Renal cortical epithelial cell (primary cell): ENCODE measurements at regions not wholly inside any gene's neighbourhood (a gene's known extent, or its start where the extent isn't known, plus 50 kb on each side); places are given as distances from the start of the nearest gene placed in this dataset.

Experiments used
- DNase-seq: peaks from one replicate; pipeline ENCODE4 v3.0.0-alpha.2; 2011; ENCODE audit warnings: low read depth

DNA sequence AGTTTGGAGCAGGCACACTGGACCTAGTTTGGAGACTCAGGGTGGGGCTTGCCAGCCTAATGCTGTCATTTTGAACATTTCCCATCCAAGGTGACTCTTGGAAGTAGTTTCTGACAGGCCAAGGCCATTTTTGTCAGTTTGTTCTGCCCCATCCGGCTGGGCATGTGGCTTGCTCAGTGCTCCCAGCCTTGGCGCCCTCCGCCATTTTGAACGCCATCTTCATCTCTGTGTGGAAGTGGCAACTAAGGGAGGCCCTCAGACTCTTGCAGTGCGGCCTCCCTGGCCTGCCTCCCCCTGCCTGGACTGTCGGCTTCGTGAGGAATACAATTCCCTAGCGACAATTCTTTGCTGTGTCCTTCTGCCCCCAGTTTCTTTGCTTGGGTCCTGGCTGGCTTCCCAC is 150.6 kb upstream of the RGMA start:
- no peak for DNase-seq

DNA sequence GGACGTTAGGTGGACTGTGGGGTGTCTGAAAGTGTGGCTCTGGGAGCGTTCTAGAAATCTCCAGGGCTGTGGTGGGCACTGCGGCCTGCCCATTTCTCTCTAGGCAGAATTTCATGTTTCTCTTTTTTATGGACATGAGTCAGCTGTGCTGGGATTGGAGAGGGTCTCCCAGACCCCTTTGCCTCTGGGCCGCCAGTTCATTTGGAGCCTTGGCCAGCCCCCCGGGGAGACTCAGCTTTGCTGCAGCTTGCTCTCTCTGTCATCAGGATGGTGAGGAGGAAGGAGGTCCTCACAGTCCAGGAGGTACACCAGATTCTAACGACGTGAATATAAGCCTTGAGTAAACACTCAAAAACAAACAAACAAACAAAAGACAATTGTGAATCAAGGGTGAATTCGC is 149.6 kb upstream of the RGMA start:
- no peak for DNase-seq

DNA sequence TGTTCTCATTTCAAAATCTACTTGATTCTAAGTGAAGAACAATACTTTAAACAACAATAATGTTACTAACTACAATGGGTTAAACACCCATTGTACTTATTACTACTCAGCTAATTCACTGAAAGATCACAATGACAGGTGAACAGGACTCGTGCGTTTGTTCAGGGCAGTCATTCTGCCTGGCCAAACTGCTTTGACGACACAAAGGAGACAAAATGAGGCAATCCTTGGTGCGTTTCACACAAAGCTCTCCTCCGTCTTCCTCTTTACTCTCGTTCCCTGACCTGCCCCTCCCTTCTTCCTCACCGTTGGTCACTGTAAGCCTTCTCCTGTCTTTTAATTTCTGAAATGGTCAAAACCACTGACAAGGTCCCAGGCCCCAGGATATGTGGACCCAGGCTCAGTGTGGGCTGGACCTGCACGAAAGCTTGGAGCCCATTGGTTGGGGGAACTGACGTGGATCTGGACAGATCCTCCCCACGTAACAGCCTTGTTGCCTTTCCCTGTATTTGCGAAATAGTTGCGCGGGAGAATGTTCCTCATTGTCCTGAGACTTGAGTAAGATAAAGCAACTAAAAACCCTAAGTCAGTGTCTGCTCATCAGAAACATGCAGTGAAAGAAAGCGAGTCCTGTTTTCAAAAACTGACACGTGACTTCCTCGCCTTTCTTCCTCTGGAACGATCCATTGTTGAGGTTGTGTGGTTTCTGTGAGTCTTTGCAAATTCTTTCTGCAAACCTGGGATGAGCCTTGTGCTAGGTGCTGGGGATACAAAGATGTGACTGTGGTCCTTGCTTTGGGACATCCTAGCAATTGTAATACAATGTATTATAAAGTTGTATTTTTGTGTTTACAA is 147.1 kb upstream of the RGMA start:
- DNase-seq: no peak

DNA sequence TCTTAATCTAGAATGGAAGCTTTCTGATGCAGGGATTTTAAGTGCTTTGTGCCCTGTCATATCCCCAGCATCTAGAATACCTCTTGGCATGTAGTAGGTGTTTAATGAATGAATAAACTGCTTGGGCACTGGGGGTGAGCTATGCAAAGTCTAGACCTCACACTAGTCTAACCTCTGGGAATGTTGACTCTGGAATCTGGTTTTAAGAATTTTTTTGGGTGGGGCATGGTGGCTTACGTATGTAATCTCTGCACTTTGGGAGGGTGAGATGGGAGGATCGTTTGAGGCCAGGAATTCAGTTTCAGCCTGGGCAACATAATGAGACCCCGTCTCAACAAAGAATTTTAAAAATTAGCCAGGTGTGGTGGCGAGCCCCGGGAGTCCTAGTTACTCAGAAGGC is 146.3 kb upstream of the RGMA start:
- no peak for DNase-seq

DNA sequence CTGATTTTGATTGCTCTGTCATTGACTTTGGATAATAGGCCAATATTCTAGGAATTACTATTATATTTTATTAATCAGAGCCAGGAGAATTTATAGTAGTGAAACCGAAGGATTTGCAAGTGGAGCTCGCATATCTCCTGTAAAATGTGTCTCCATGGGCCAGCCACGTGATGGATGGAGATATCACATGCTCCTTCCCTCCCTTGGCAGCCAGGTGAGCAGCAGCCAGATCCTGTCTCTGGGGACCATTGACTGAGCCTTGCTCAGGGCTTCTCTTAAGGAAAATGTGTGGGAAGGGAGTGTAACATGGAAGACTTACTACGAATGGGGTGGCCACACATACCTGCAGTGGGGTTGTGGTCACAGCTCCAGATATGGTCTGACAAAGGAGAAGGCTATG is 144.7 kb upstream of the RGMA start:
- no peak for DNase-seq

DNA sequence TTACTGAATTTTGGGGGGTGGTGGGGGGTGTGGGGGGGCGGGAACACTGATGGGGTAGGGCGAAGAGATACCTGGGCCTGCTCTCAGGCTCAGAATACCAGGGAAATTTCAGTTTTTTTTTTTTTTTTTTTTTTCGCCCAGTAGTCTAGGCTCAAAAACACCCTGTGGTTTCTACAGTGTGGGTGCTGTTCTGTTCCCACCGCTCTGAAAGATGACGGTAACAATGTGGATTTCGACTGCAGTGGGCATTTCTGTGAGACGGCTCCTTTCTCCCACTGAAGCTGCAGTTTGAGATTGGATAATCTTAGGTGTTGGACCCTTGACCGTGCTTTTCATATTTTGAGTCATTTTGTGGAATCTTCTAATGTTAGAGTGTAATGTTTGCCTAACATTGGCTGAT is 143.8 kb upstream of the RGMA start:
- DNase-seq: no peak

DNA sequence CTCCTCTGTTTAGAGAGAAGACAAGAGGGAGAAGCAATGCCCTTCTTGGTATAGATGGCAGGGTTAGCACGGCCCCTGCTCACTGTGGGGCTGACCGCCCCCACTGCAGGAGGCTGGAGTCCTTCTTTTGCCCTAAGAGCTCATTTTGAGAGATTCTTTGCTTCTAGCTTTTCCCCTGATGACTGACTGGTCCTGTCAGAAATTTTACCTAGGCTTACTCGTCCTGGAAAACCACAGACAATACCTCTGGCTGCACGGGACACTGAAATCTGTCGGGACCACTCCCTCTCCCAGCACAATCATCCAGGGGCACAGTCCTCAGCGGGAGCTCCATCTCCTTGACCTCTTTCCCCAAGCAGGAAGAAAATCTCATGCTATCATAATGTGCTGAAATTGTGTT is 143.0 kb upstream of the RGMA start:
- no peak for DNase-seq

DNA sequence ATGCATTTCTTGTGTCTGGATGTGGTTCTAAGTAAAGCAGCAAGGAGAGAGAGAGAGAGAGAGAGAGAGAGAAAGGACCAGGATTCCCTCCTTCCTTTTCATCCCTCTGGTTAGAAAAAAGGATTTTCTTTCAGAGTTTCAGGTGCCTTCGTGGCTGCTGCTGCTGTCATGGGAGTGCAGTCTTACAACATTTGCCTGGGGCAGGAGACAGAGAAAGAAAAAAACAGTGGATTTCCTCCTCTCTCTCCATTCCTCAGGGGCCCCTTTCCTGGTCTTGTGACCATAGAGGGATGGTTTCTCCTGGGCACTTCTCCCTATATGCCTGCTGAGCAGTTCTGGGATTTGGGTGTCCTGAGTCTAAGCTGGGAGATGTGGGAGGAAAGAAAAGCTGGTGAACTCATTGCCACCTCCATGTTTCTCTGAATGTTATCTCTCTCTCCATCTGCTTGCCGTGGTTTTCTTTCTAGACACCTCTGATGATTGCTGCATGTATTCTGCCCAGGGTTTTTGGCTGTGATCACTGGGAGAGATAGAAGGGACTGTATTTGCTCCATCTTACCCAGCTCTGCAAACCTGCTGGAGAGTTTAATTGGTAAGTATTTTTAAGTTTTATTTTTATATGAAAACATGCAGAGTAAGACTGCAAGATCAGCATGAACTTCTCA is 142.4 kb upstream of the RGMA start:
- DNase-seq: no peak

DNA sequence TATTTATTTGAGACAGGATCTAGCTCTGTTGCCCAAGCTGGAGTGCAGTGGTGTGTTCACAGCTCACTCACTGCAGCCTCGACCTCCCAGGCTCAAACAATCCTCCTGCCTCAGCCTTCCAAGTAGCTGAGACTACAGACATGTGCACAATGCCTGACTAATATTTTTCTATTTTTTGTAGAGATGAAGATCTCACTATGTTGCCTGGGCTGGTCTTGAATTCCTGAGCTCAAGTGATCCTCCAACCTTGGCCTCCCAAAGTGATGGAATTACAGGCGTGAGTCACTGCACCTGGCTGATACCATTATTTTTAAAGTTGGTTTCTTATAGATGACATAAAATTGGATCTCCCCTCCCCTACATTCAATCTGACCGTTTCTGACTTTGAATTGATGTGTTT is 139.5 kb upstream of the RGMA start:
- no peak for DNase-seq

DNA sequence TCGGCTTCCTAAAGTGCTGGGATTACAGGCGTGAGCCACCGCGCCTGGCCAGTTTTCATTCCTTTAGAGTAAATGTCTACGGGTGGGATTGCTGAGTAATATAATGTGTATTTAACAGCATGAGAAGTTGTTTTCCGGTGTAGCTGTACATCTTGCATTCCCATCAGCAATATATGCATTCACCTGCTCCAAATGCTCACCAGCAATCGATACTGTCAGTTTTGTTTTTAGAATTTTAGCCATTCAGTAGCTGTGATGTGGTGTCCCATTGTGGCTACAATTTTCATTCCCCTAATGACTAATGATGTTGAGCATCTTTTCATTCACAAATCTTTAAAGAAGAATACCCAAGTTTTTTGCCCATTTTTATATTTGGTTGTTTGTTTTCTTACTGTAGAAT is 134.8 kb upstream of the RGMA start:
- DNase-seq: no peak

DNA sequence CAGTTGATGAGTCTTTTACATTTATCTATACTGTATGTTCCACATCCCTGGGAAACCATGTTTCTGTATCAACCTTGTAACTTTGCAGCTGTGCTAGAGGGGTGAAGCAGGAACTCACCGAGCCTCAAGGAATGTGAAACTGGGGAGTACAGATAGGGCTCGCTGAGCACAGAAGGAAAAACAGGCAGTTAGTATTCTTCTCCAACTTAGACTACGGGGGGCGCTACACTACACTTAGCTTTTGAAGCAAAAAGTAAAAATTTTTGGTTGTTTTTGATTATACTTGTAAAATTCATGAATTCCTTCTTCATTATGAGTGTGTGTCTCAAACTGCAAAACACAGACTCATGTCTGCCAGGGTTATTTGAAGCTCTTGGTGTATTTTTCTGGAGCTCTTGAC is 132.7 kb upstream of the RGMA start:
- no peak for DNase-seq

DNA sequence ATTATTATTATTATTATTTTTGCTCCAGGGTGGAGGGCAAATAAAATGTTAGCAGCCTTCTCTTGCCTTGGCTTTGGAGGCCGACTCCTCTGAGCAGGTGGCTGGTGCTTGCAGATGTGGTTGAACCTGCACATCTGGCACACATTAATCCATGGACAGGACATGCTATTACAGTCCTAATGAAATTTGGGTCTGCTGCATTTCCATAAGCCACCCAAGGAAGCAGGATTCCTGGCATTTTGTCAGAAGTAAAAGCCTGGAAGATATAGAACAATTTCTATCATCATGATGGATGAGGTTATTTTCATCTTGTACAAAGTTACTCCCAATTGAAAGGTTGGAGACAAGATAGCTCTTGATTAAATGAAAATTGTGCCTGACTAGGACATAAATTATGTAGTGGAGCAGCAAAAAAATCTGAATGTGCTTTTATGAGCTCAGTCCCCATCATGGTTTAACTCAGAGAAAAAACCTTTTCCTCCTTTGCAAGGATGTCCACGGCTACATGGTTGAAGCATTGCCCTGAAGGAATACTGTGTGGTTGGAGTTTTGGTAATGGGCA is 130.9 kb upstream of the RGMA start:
- DNase-seq: no peak

DNA sequence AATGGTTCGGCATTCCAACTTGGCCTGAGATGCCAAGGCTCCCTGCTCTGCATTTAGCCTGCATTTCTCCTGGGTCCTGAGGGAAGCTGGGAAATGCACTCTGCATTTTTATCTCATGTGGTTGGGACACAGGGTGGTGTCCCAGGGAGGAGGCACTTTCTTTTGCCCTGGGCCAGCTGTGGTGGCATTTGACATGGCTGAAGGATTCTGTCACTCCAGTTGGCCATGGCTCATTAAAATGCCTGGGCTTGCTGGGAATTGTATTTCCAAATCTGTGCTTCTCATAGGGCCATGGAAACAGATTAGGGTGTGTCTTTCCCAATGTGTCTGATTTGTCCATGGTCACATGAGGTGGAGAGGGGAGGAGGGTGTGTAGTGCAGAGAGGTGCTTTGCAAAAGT is 128.3 kb upstream of the RGMA start:
- DNase-seq: no peak

DNA sequence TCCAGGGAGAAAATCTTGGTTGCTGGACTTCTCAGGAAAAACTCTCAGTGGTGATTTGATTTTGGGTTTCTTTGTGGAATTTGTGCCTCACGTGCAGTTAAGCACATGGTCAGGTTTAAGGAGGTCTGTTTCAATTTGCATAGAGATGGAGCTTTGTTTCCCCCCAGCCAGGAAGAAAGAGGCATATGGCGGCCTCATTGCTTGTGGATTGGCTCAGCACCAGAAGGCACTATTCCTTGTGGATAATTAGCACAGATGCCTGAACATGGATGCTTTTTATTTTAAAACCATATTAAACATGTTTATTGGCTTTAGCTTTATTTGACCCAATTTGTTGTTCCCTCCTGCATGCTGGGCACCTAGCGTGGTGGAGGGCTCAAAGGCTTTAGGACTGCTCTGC is 125.1 kb upstream of the RGMA start:
- no peak for DNase-seq

DNA sequence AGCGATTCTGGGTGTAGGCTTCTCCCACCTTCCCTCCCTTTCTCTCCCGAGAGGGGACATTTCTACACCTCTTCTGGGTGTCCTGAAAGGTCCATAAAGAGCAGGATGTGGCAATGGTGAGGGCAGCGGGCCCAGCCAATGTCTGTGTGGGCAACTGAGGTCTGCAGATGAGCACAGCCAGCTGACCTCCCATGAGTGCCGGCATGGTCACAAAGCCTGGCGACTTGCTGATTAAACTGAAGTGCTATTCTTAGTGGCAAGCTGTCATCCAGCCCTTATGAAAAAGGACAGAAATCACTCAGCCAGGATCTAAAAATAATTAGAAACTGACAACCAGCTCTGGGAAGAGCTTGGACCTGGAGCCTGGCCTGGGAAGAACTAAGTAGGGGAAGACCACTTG is 124.3 kb upstream of the RGMA start:
- DNase-seq: no peak

DNA sequence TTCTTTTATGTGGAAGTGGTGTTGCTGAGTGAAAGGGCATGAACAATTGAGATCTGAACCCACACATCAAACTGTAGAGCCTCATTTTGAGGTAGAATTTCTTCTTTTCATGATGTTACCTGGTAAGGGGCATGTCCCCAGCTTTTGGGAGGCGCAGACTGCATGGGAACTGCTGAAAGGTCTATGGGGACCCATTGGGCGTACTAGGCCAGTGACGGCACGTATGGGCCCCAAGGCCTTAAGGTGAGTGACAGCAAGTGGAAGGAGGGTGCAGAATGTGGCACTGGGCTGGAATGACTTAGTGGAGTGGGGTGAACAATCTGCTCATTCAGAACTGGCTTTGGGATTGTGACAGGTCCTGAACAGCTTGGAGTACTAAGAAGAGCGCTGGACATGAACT is 123.6 kb upstream of the RGMA start:
- no peak for DNase-seq

DNA sequence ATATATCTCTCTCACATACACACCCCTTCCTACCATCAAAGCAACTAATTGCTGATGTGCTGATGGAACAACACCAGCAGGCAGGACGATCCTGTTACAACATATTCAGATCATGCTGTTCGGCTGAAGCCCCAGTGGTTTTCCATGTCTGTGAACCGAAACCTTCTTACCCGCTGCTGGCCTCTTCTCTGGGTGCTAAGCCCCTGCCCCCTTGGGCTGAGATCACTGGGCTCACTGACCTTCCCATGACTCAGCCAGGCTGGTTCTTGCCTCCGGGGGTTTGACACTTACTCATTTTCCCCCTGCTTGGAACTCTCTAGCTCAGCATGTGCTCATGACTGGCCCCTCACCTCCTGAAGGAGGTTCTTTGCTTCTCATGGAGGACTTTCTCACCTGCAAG is 122.0 kb upstream of the RGMA start:
- no peak for DNase-seq

DNA sequence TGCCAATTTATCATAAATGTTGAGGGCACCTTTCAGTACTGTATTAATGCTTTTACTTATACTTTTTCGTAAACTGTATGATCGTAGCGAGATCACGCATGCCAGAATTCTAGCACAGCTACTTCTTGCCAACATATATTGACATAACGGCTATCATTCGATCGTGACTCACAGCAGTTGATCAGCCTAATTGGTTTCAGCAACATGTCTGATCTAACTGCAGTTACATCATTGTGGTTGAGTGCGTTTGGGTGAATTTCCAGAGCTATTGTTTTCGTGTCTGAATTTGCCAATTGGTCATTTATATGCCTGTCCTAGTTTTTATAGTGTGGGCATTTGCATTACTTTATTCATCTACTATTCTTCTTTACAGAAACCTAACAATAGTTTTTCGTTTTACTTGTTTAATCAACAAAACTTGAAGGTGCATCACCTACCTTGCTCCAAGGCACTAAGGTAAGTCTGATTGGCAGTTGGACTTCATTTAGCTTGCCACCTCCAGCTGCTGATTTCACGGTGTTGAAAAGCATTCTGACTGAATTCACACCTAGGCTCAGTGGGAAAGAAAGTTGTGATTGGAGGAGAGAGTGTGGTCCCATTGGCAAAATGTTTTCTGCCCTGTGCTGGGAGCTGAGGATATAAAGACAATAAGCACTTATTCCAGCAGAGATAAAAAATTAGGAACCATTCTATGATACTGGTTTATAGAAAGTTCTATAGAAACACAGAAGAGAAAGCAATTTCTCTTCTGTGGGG is 120.9 kb upstream of the RGMA start:
- DNase-seq: no peak

DNA sequence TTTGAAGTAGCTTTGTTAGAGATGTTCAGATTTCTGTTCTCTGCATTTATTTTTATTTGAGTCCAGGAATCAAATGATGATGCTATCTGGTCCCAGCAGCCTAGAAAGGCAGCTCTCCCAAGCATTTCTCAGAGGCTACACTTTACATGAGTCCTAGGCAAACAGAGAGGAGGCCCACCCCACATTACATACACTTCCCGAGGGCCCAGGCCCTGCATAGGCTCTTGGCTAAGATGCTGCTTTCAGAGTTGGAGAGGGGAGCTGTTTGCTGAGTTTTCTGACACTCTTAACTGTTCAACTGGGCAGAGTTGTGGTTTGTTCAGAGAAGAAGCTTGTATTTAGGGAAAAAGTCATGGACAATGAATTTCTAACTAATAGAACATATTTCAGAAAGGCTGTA is 117.9 kb upstream of the RGMA start:
- DNase-seq: no peak

DNA sequence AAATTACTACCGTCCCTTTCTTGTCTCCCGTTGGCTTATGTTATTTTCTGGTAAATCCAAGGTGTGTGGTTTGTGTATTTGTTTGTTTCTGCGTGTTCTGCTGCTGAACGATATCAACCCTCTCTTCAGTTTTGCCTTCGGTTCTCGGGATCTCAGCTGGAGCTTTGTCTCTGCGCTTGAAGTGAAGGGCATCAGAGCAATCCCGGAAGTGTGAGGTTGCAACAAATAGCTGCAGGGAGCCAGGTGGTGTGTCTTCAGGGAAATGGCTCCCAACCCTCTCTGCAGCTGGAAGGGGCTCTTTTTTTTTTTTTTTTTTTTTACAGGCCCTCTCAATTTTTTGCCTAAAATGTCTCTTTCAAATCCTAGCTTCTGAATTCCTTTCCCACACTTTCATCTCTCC is 116.4 kb upstream of the RGMA start:
- DNase-seq: no peak

DNA sequence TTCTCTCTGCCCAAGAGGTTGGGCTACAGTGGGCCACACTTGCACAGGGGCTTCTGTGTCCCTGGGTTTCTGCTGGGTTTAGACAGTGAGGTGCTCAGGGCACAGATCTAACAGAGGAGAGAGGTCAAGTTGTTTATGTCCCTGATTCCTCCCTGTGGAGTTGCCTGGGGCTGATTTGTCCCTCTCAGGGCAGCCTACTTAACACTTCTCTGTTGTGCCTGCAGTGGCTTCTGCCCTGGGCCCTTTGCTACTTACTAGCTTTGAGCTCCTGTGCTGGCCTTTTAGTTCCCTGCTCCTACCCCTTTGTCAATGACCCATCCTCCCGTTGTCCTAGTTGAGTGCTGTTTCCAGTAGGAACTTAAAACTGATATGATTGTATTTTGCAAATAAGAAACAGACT is 114.0 kb upstream of the RGMA start:
- DNase-seq: no peak

DNA sequence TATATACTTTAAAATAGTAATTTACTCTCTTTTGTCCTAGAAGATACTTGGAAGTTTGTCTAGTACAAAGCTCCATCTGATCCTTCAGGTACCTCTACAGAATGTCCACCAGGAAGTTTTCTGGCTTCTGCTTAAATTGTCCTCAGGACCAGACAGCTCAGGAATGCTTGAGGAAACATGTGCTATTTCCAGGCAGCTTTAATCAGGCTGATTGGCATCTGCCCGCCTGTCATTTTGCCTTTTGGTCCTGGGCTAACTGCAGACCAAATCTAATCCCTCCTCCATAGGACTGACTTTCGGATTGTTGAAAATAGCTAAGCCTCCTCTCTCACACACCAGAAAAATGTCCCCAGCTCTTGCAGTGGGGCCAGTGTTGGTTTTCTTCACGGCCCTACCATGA is 113.4 kb upstream of the RGMA start:
- no peak for DNase-seq

DNA sequence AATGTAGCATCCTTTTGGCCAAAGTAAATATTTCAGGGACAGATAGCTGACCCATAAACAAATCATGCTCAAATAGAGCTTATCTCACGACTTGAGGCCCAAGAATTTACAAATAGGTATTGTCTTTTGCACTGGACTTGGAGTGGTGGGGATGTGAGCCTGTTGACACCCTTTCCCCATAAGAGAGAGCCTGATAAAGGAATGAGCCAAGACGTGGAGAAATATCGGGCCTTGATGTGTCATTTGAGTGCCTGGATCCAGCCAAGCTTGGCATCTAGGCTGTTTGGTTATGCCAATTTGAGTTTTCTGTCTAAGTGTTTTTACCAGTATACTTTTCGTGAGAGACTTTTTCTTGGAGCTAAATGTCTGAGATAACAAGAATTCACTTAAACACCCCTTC is 112.9 kb upstream of the RGMA start:
- DNase-seq: no peak
